ENCODE measurements at regions not wholly inside any gene's neighbourhood (a gene's known extent, or its start where the extent isn't known, plus 50 kb on each side); places are given as distances from the start of the nearest gene placed in this dataset.

DNA sequence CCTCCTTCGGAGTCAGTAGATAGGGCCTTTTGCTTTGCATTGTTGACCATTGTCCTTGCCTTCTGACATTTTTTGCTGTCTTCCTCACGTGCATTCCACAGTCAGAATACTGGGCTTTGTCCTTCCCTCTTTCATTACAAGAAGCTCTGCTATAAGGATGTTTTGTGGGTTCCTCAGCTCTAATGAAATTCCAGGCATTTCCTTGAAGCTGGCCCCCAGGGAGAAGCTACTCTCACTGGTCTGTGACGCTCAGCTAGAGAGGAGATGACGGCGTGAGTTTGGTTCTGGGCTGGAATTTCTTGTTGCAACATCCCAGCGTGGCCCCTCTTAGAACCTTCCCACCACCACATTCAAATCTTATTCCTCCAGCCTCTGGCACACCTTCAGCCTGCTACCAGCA, 210.2 kb downstream of the TJP1 start:
- H3K4me1 ChIP-seq (ENCODE audit: insufficient read depth, insufficient read length), result peaks cover 12% of the 10 kb centered on the region

DNA sequence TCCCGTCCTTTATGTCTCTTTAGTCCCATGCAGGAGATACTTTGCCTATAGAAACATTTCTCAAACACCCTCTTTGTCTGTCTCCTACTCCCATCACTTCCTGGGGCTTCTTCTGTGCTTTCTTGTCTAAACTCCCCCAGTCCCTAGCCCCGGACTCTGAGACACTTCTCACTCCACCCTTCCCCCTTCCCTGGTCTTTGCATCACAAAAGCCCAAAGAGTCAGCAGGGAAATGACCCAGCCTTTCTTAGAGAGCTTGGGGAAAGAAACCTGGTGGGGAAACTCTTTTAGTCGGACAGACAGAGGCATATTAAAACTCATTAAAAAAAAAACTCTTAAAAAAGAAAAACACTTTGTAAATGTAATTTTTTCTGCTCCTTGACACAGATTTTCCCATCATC, 211.2 kb downstream of the TJP1 start:
- H3K4me1 ChIP-seq (ENCODE audit: insufficient read depth, insufficient read length), result peaks cover 12% of the 10 kb centered on the region
- no peak overlapping the region for H3K9ac ChIP-seq (ENCODE audit: insufficient read length, low read depth)
- peak; percentile 70 for DNase-seq (ENCODE audit: low read depth, low spot score)
- no peak for TF ChIP-seq YY1 (IDR thresholded peaks at IDR 0.05; ENCODE audit: insufficient read depth, insufficient read length)
- H3K36me3 ChIP-seq (ENCODE audit: insufficient read depth, insufficient read length, low read length), result no peaks in the 10 kb centered on the region
- H3K4me3 ChIP-seq (ENCODE audit: insufficient read length, low read depth), result no peak overlapping the region
- no peaks in the 10 kb centered on the region for H3K9me3 ChIP-seq (ENCODE audit: insufficient read depth, low read length)
- H3K27me3 ChIP-seq (ENCODE audit: insufficient read depth, insufficient read length), result no peaks in the 10 kb centered on the region

More for the DNA sequence above, 210.2 kb downstream of the TJP1 start:
- TF ChIP-seq SUZ12 (IDR thresholded peaks at IDR 0.05; ENCODE audit: extremely low read depth, insufficient read depth, insufficient read length) (no peak), YY1 (IDR thresholded peaks at IDR 0.05; ENCODE audit: insufficient read depth, insufficient read length) (no peak), ZNF274 (IDR thresholded peaks at IDR 0.05; ENCODE audit: low read depth, low read length) (no peak)
- Histone ChIP-seq H3K9ac (ENCODE audit: insufficient read length, low read depth) (no peak overlapping the region), H3K36me3 (ENCODE audit: insufficient read depth, insufficient read length, low read length) (no peaks in the 10 kb centered on the region), H3K4me3 (ENCODE audit: insufficient read length, low read depth) (no peak overlapping the region), H3K9me3 (ENCODE audit: insufficient read depth, low read length) (no peaks in the 10 kb centered on the region), H3K27me3 (ENCODE audit: insufficient read depth, insufficient read length) (no peaks in the 10 kb centered on the region)
- DNase-seq (ENCODE audit: low read depth, low spot score), result peak; percentile 49

DNA sequence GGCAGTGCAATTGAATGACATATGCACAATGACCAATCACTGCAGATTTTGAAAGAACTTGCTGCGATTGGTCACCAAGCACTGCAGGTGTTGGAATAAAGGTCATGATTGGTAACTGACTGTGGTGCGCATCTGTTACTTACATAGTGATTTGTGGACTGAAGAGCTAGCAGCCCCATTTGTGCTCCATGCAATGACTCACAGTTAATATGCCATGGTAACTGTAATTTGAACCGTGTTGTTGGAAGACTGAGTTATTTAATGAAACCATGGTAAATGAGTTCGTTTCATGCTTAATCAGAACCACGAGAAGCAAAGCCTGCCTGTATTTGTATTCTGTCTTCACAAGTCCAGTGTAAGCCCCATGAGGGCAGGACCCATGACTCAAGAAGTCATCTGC, 220.5 kb downstream of the TJP1 start:
- no peak for DNase-seq (ENCODE audit: low read depth, low spot score)
- Histone ChIP-seq H3K9ac (ENCODE audit: insufficient read length, low read depth) (no peak overlapping the region), H3K36me3 (ENCODE audit: insufficient read depth, insufficient read length, low read length) (no peaks in the 10 kb centered on the region), H3K4me1 (ENCODE audit: insufficient read depth, insufficient read length) (no peaks in the 10 kb centered on the region), H3K4me3 (ENCODE audit: insufficient read length, low read depth) (no peak overlapping the region), H3K27me3 (ENCODE audit: insufficient read depth, insufficient read length) (no peaks in the 10 kb centered on the region), H3K9me3 (ENCODE audit: insufficient read depth, low read length) (no peaks in the 10 kb centered on the region)
- TF ChIP-seq YY1 (IDR thresholded peaks at IDR 0.05; ENCODE audit: insufficient read depth, insufficient read length) (no peak), ZNF274 (IDR thresholded peaks at IDR 0.05; ENCODE audit: low read depth, low read length) (no peak), SUZ12 (IDR thresholded peaks at IDR 0.05; ENCODE audit: extremely low read depth, insufficient read depth, insufficient read length) (no peak)

DNA sequence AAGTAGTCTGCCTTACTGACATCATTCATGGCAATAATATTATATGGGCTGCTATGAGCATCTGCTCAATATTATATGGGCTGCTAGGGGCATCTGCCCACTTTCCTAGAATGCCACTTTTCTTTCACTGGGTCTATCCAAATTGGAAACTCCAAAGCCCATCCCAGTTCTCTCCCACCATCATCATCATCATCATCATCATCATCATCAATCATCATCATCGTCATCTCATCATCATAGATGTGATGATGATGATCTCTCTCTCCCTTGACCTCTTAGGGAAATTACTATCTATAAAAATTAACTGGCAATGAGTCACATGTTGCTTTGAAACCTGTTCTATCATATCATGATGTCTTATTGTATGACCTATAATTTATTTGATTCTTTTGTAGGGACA, 222.0 kb downstream of the TJP1 start:
- Histone ChIP-seq H3K9ac (ENCODE audit: insufficient read length, low read depth) (no peak overlapping the region), H3K4me1 (ENCODE audit: insufficient read depth, insufficient read length) (no peaks in the 10 kb centered on the region), H3K4me3 (ENCODE audit: insufficient read length, low read depth) (no peak overlapping the region), H3K9me3 (ENCODE audit: insufficient read depth, low read length) (no peaks in the 10 kb centered on the region), H3K27me3 (ENCODE audit: insufficient read depth, insufficient read length) (no peaks in the 10 kb centered on the region), H3K36me3 (ENCODE audit: insufficient read depth, insufficient read length, low read length) (no peaks in the 10 kb centered on the region)
- no peak for DNase-seq (ENCODE audit: low read depth, low spot score)
- no peak for TF ChIP-seq YY1 (IDR thresholded peaks at IDR 0.05; ENCODE audit: insufficient read depth, insufficient read length)
- no peak for TF ChIP-seq ZNF274 (IDR thresholded peaks at IDR 0.05; ENCODE audit: low read depth, low read length)
- TF ChIP-seq SUZ12 (IDR thresholded peaks at IDR 0.05; ENCODE audit: extremely low read depth, insufficient read depth, insufficient read length), result no peak

DNA sequence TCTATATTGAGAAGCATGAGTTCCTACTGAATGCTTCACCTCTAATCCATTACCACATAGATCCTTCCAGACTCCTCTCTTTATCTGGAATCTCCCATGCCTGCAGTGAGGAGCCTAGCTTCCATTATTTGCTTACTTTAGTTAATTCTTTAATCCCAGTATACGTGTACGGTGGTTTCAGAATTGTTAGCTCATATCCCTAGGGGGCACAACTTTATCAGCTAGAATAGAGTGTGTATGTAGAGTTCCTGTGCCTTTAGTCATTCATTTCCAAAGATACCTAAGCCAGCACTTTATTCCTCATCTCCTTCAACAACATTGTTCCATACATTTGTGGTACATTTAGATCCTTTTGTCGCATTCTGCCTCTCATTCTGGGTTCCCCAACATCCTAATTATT, 226.0 kb downstream of the TJP1 start:
- no peak overlapping the region for H3K9ac ChIP-seq (ENCODE audit: insufficient read length, low read depth)
- H3K9me3 ChIP-seq (ENCODE audit: insufficient read depth, low read length), result no peaks in the 10 kb centered on the region
- no peak overlapping the region for H3K4me3 ChIP-seq (ENCODE audit: insufficient read length, low read depth)
- DNase-seq (ENCODE audit: low read depth, low spot score), result no peak
- H3K4me1 ChIP-seq (ENCODE audit: insufficient read depth, insufficient read length), result no peaks in the 10 kb centered on the region
- H3K27me3 ChIP-seq (ENCODE audit: insufficient read depth, insufficient read length), result no peaks in the 10 kb centered on the region
- no peak for TF ChIP-seq ZNF274 (IDR thresholded peaks at IDR 0.05; ENCODE audit: low read depth, low read length)
- no peak for TF ChIP-seq YY1 (IDR thresholded peaks at IDR 0.05; ENCODE audit: insufficient read depth, insufficient read length)
- no peaks in the 10 kb centered on the region for H3K36me3 ChIP-seq (ENCODE audit: insufficient read depth, insufficient read length, low read length)

DNA sequence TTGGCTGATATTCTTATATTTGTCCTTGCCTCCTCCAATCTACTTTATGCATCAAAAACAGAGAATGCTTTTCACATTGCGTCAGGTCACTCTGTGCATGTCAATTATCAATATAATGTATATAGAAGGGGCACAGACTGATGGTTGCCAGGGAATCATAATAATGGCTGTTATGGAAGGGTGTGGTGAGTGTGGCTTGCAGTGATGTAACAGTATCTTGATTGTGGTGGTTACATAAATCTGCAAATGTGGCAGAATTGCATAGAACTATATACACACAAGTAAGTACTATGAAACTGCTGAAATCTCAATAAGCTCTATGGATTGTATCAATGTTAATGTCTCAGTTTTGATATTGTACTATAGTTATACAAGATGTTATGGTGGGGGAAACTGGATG, 228.6 kb downstream of the TJP1 start:
- no peaks in the 10 kb centered on the region for H3K36me3 ChIP-seq (ENCODE audit: insufficient read depth, insufficient read length, low read length)
- TF ChIP-seq YY1 (IDR thresholded peaks at IDR 0.05; ENCODE audit: insufficient read depth, insufficient read length) (no peak), ZNF274 (IDR thresholded peaks at IDR 0.05; ENCODE audit: low read depth, low read length) (no peak), SUZ12 (IDR thresholded peaks at IDR 0.05; ENCODE audit: extremely low read depth, insufficient read depth, insufficient read length) (no peak)
- no peak overlapping the region for H3K4me3 ChIP-seq (ENCODE audit: insufficient read length, low read depth)
- no peak for DNase-seq (ENCODE audit: low read depth, low spot score)
- no peaks in the 10 kb centered on the region for H3K27me3 ChIP-seq (ENCODE audit: insufficient read depth, insufficient read length)
- H3K4me1 ChIP-seq (ENCODE audit: insufficient read depth, insufficient read length), result no peaks in the 10 kb centered on the region
- H3K9me3 ChIP-seq (ENCODE audit: insufficient read depth, low read length), result no peaks in the 10 kb centered on the region
- no peak overlapping the region for H3K9ac ChIP-seq (ENCODE audit: insufficient read length, low read depth)

DNA sequence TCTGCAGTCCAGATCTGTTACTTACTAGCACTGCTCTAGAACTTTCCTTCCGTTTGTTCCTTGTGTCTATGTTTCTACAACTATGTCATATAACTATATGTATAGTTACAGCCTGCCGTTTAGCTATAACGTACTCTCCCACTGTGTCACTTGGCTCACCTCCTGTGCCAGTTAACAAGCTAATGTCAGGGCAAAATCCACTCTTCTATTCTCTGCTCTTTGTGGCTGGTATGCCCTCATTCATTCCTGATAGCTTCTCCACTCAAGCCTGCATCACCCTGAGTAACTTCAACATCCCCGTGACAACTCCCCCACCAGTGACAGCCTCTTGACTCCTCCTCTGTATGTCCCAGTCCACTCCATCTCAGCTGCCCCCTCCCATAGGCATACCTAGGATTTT, 229.2 kb downstream of the TJP1 start:
- TF ChIP-seq ZNF274 (IDR thresholded peaks at IDR 0.05; ENCODE audit: low read depth, low read length) (no peak), YY1 (IDR thresholded peaks at IDR 0.05; ENCODE audit: insufficient read depth, insufficient read length) (no peak), SUZ12 (IDR thresholded peaks at IDR 0.05; ENCODE audit: extremely low read depth, insufficient read depth, insufficient read length) (no peak)

DNA sequence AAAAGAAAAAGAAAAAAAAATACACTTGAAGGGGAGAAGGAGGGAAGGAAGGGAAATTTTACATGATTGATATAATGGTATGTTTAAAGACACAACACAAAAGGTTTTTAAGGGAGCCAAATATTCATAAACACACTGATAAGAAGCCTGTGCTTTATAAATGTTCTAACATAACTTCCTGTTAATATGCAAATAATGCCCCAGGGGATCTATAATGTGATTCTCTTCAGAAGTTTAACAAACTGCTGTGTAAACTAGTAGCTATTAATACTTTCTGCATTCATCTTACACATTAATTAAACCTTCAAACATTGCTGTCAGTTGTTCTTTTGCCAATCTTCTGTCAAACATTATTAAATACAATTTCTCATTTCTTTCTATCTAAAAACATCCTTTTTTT, 231.6 kb downstream of the TJP1 start:
- Histone ChIP-seq H3K4me3 (ENCODE audit: insufficient read length, low read depth) (no peak overlapping the region), H3K9ac (ENCODE audit: insufficient read length, low read depth) (no peak overlapping the region), H3K9me3 (ENCODE audit: insufficient read depth, low read length) (no peaks in the 10 kb centered on the region), H3K4me1 (ENCODE audit: insufficient read depth, insufficient read length) (no peaks in the 10 kb centered on the region), H3K27me3 (ENCODE audit: insufficient read depth, insufficient read length) (no peaks in the 10 kb centered on the region), H3K36me3 (ENCODE audit: insufficient read depth, insufficient read length, low read length) (no peaks in the 10 kb centered on the region)
- DNase-seq (ENCODE audit: low read depth, low spot score), result no peak
- TF ChIP-seq YY1 (IDR thresholded peaks at IDR 0.05; ENCODE audit: insufficient read depth, insufficient read length), result no peak
- TF ChIP-seq SUZ12 (IDR thresholded peaks at IDR 0.05; ENCODE audit: extremely low read depth, insufficient read depth, insufficient read length), result no peak
- no peak for TF ChIP-seq ZNF274 (IDR thresholded peaks at IDR 0.05; ENCODE audit: low read depth, low read length)

More for the DNA sequence above, 229.2 kb downstream of the TJP1 start:
- H3K27me3 ChIP-seq (ENCODE audit: insufficient read depth, insufficient read length), result no peaks in the 10 kb centered on the region
- DNase-seq (ENCODE audit: low read depth, low spot score), result no peak
- no peaks in the 10 kb centered on the region for H3K9me3 ChIP-seq (ENCODE audit: insufficient read depth, low read length)
- H3K9ac ChIP-seq (ENCODE audit: insufficient read length, low read depth), result no peak overlapping the region
- H3K36me3 ChIP-seq (ENCODE audit: insufficient read depth, insufficient read length, low read length), result no peaks in the 10 kb centered on the region
- H3K4me1 ChIP-seq (ENCODE audit: insufficient read depth, insufficient read length), result no peaks in the 10 kb centered on the region
- H3K4me3 ChIP-seq (ENCODE audit: insufficient read length, low read depth), result no peak overlapping the region

All from NT2/D1 (cell line).